Smooth muscle cell (in vitro differentiated cells): ENCODE measurements at regions not wholly inside any gene's neighbourhood (a gene's known extent, or its start where the extent isn't known, plus 50 kb on each side); places are given as distances from the start of the nearest gene placed in this dataset.

ENCODE experiments used
- DNase-seq: peaks from one replicate; lab custom pipeline; 2025; ENCODE audit not compliant: unreplicated experiment; lab: John Stamatoyannopoulos, UW
- H2AFZ ChIP-seq: fragments of 200-600 bp; sonication (generic); 2 replicates; pipeline ENCODE4 v1.6.0; 2016; ENCODE audit warnings: antibody characterized with exemption, low read depth, mild to moderate bottlenecking
- H3F3A ChIP-seq: fragments of 200-600 bp; sonication (generic); 2 replicates; pipeline ENCODE4 v1.6.0; 2017; ENCODE audit warnings: antibody characterized with exemption, low read depth
- H3K27ac ChIP-seq: fragments of 200-600 bp; sonication (generic); 2 replicates; pipeline ENCODE4 v1.5.1; 2016; ENCODE audit warnings: low read depth, mild to moderate bottlenecking
- H3K27me3 ChIP-seq: fragments of 200-600 bp; sonication (generic); 2 replicates; pipeline ENCODE4 v1.6.1; 2016; ENCODE audit warnings: low read depth, mild to moderate bottlenecking
- H3K36me3 ChIP-seq: fragments of 200-600 bp; sonication (generic); 2 replicates; pipeline ENCODE4 v1.5.1; 2016; ENCODE audit warnings: low read depth
- H3K4me1 ChIP-seq: fragments of 200-600 bp; sonication (generic); 2 replicates; pipeline ENCODE4 v1.5.1; 2016; ENCODE audit warnings: low read depth
- H3K4me2 ChIP-seq: fragments of 200-600 bp; sonication (generic); 2 replicates; pipeline ENCODE4 v1.6.0; 2016; ENCODE audit warnings: mild to moderate bottlenecking
- H3K4me3 ChIP-seq: fragments of 200-600 bp; sonication (generic); 2 replicates; pipeline ENCODE4 v1.5.1; 2016; ENCODE audit warnings: mild to moderate bottlenecking
- H3K79me2 ChIP-seq: fragments of 200-600 bp; sonication (generic); 2 replicates; pipeline ENCODE4 v1.6.0; 2016; ENCODE audit warnings: low read depth, mild to moderate bottlenecking
- H3K9ac ChIP-seq: fragments of 200-600 bp; sonication (generic); 2 replicates; pipeline ENCODE4 v1.6.0; 2016; ENCODE audit warnings: low read depth
- H3K9me3 ChIP-seq: fragments of 200-600 bp; sonication (generic); replicated peaks from 2 replicates; pipeline ENCODE4 v1.5.1; 2016; ENCODE audit warnings: low read depth
- H4K20me1 ChIP-seq: fragments of 200-600 bp; sonication (generic); 2 replicates; pipeline ENCODE4 v1.6.0; 2016; ENCODE audit warnings: low read depth
- CTCF ChIP-seq: fragments of 200-600 bp; sonication (generic); IDR thresholded peaks from 2 replicates; pipeline ENCODE4 v1.5.1; 2017; ENCODE audit warnings: borderline replicate concordance, mild to moderate bottlenecking, antibody characterized with exemption; ENCODE audit not compliant: insufficient read depth, poor library complexity, severe bottlenecking
- WGBS: methylation state at CpG from one replicate; pipeline ENCODE4 v1.1.7; 2016; ENCODE audit warnings: low lambda C conversion rate; 5-methylcytosine and 5-hydroxymethylcytosine counted together

- Histone ChIP-seq H3K4me3 (no peak overlapping the region), H3F3A (no peaks in the 10 kb centered on the region), H3K27ac (no peak overlapping the region), H2AFZ (no peak overlapping the region), H3K36me3 (no peaks in the 10 kb centered on the region), H3K27me3 (no peaks in the 10 kb centered on the region), H3K4me2 (no peak overlapping the region), H3K4me1 (no peaks in the 10 kb centered on the region), H4K20me1 (no peaks in the 10 kb centered on the region), H3K9me3 (no peaks in the 10 kb centered on the region), H3K79me2 (no peaks in the 10 kb centered on the region), H3K9ac (no peak overlapping the region)
- WGBS: 78% methylated on average over 8 of the region's 8 CpGs
- DNase-seq: no peak
- TF ChIP-seq CTCF: no peak
These were observed 616.9 kb upstream of the MAN1A1 start for GRCh38 chr6:119966484-119966883.

- Histone ChIP-seq H3K27me3 (no peaks in the 10 kb centered on the region), H3F3A (no peaks in the 10 kb centered on the region), H3K4me1 (no peaks in the 10 kb centered on the region), H2AFZ (no peak overlapping the region), H3K27ac (no peak overlapping the region), H3K9me3 (no peaks in the 10 kb centered on the region), H3K4me3 (no peak overlapping the region), H3K79me2 (no peaks in the 10 kb centered on the region), H4K20me1 (no peaks in the 10 kb centered on the region), H3K36me3 (no peaks in the 10 kb centered on the region), H3K4me2 (no peak overlapping the region), H3K9ac (no peak overlapping the region)
- 95% methylated on average over 10 of the region's 10 CpGs for WGBS
- DNase-seq: no peak
- TF ChIP-seq CTCF: no peak
These were observed 616.3 kb upstream of the MAN1A1 start for GRCh38 chr6:119965900-119966299.

- TF ChIP-seq CTCF: no peak
- Histone ChIP-seq H3K27ac (no peak overlapping the region), H3K79me2 (no peaks in the 10 kb centered on the region), H3K27me3 (no peaks in the 10 kb centered on the region), H3K4me3 (no peak overlapping the region), H4K20me1 (no peaks in the 10 kb centered on the region), H3K4me1 (no peaks in the 10 kb centered on the region), H3K36me3 (no peaks in the 10 kb centered on the region), H2AFZ (no peak overlapping the region), H3K9ac (no peak overlapping the region), H3F3A (no peaks in the 10 kb centered on the region), H3K4me2 (no peak overlapping the region), H3K9me3 (no peaks in the 10 kb centered on the region)
- DNase-seq: no peak
- 100% methylated on average over 1 of the region's 1 CpG for WGBS
These were observed 615.4 kb upstream of the MAN1A1 start for GRCh38 chr6:119965008-119965407.

- H3K9me3 ChIP-seq: no peaks in the 10 kb centered on the region
- no peak overlapping the region for H3K4me2 ChIP-seq
- no peak overlapping the region for H2AFZ ChIP-seq
- WGBS: 91% methylated on average over 2 of the region's 2 CpGs
- H3K4me3 ChIP-seq: no peak overlapping the region
- no peak overlapping the region for H3K9ac ChIP-seq
- H3K79me2 ChIP-seq: no peaks in the 10 kb centered on the region
- TF ChIP-seq CTCF: no peak
- H4K20me1 ChIP-seq: no peaks in the 10 kb centered on the region
- no peaks in the 10 kb centered on the region for H3F3A ChIP-seq
- H3K36me3 ChIP-seq: no peaks in the 10 kb centered on the region
- no peak overlapping the region for H3K27ac ChIP-seq
- H3K27me3 ChIP-seq: no peaks in the 10 kb centered on the region
- no peak for DNase-seq
- H3K4me1 ChIP-seq: no peaks in the 10 kb centered on the region
These were observed 612.9 kb upstream of the MAN1A1 start for GRCh38 chr6:119962505-119962904.
